HG02571 (cell line): ENCODE measurements at regions not wholly inside any gene's neighbourhood (a gene's known extent, or its start where the extent isn't known, plus 50 kb on each side); places are given as distances from the start of the nearest gene placed in this dataset.

Experiments used
- ATAC-seq: cut with Tn5 transposase; IDR thresholded peaks from one replicate; pipeline ENCODE4 v1.9.1; 2021; ENCODE audit warnings: mild to moderate bottlenecking, moderate library complexity; ENCODE audit not compliant: unreplicated experiment

GRCh38 chr2:155696571-155696970 lies 636.0 kb downstream of the NR4A2 start:
- ATAC-seq = no peak

- ATAC-seq = no peak
These were observed 637.0 kb downstream of the NR4A2 start for GRCh38 chr2:155695505-155695904.

- ATAC-seq = no peak
These were observed 639.7 kb downstream of the NR4A2 start for GRCh38 chr2:155692856-155693255.

GRCh38 chr2:155692106-155692505 lies 640.4 kb downstream of the NR4A2 start:
- ATAC-seq = no peak

GRCh38 chr2:155690785-155691184 lies 641.7 kb downstream of the NR4A2 start:
- ATAC-seq = no peak

GRCh38 chr2:155689791-155690190 lies 642.7 kb downstream of the NR4A2 start:
- ATAC-seq = no peak

GRCh38 chr2:155687181-155687580 lies 645.3 kb downstream of the NR4A2 start:
- no peak for ATAC-seq

GRCh38 chr2:155679647-155680046 lies 652.9 kb downstream of the NR4A2 start:
- ATAC-seq = no peak

GRCh38 chr2:155675920-155676319 lies 656.6 kb downstream of the NR4A2 start:
- ATAC-seq = no peak

GRCh38 chr2:155665704-155666103 lies 666.8 kb downstream of the NR4A2 start:
- ATAC-seq = no peak

- no peak for ATAC-seq
These were observed 669.3 kb downstream of the NR4A2 start for GRCh38 chr2:155663265-155663664.

- no peak for ATAC-seq
These were observed 670.3 kb downstream of the NR4A2 start for GRCh38 chr2:155662224-155662623.

GRCh38 chr2:155653176-155653575 lies 679.3 kb downstream of the NR4A2 start:
- ATAC-seq = no peak

- ATAC-seq = no peak
These were observed 680.7 kb downstream of the NR4A2 start for GRCh38 chr2:155651851-155652250.

GRCh38 chr2:155645791-155646190 lies 686.7 kb downstream of the NR4A2 start:
- no peak for ATAC-seq

- no peak for ATAC-seq
These were observed 689.3 kb downstream of the NR4A2 start for GRCh38 chr2:155643056-155643775.

GRCh38 chr2:155633887-155634570 lies 698.5 kb downstream of the NR4A2 start:
- peak; percentile 99 for ATAC-seq

- ATAC-seq = no peak
These were observed 699.3 kb downstream of the NR4A2 start for GRCh38 chr2:155633060-155633839.

- no peak for ATAC-seq
These were observed 701.8 kb downstream of the NR4A2 start for GRCh38 chr2:155630760-155631159.

GRCh38 chr2:155622443-155622842 lies 710.1 kb downstream of the NR4A2 start:
- ATAC-seq = no peak

GRCh38 chr2:155600914-155601760 lies 731.4 kb downstream of the NR4A2 start:
- ATAC-seq = no peak
